ENCODE measurements at regions not wholly inside any gene's neighbourhood (a gene's known extent, or its start where the extent isn't known, plus 50 kb on each side); places are given as distances from the start of the nearest gene placed in this dataset.

DNA sequence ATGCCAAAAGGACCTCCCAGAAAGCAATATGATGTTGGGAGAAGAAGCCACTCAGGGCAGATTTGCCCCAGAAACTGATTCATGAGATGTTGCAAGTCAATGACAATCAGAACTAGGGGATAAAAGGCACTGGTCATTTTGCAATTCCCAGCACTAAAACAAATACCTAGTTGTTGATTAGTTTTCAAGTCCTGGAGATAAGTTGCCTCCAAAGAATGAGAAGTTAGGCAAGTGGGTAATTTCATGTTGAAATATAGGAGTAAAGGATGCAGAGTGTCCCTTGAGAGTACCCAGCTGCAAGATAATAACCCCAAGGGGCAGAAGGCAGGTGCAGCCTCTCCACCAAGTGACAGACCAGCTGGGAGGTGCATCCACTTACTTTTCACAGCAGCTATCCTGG, 363.6 kb downstream of the PBX1 start:
- H3K27ac ChIP-seq = no peak overlapping the region
- ChIA-PET POLR2A (no interaction called here), CTCF (interaction anchor here (1.3 kb wide), 1 partner anchor 135 kb away, joined by 4 read pairs; no protein-coding TSS in a partner anchor)
- H3K4me3 ChIP-seq = no peak overlapping the region
- no peak for FAIRE-seq
- no peaks in the 10 kb centered on the region for H3K9me3 ChIP-seq
- H3K4me1 ChIP-seq = no peaks in the 10 kb centered on the region
- DNase-seq (ENCODE audit: low read depth in 1 of 2, low spot score in 1 of 2) = no peak
- TF ChIP-seq RAD21 (conservative IDR thresholded peaks at IDR 0.05 in 1 of 2, IDR thresholded peaks at IDR 0.05 in 1 of 2) = no peak
- TF ChIP-seq, protein P1, sequence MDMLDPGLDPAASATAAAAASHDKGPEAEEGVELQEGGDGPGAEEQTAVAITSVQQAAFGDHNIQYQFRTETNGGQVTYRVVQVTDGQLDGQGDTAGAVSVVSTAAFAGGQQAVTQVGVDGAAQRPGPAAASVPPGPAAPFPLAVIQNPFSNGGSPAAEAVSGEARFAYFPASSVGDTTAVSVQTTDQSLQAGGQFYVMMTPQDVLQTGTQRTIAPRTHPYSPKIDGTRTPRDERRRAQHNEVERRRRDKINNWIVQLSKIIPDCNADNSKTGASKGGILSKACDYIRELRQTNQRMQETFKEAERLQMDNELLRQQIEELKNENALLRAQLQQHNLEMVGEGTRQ (IDR thresholded peaks at IDR 0.05) = no peak
- no peak for TF ChIP-seq FOSB (CRISPR knock-in tag; IDR thresholded peaks at IDR 0.05)
- TF ChIP-seq, protein P2, sequence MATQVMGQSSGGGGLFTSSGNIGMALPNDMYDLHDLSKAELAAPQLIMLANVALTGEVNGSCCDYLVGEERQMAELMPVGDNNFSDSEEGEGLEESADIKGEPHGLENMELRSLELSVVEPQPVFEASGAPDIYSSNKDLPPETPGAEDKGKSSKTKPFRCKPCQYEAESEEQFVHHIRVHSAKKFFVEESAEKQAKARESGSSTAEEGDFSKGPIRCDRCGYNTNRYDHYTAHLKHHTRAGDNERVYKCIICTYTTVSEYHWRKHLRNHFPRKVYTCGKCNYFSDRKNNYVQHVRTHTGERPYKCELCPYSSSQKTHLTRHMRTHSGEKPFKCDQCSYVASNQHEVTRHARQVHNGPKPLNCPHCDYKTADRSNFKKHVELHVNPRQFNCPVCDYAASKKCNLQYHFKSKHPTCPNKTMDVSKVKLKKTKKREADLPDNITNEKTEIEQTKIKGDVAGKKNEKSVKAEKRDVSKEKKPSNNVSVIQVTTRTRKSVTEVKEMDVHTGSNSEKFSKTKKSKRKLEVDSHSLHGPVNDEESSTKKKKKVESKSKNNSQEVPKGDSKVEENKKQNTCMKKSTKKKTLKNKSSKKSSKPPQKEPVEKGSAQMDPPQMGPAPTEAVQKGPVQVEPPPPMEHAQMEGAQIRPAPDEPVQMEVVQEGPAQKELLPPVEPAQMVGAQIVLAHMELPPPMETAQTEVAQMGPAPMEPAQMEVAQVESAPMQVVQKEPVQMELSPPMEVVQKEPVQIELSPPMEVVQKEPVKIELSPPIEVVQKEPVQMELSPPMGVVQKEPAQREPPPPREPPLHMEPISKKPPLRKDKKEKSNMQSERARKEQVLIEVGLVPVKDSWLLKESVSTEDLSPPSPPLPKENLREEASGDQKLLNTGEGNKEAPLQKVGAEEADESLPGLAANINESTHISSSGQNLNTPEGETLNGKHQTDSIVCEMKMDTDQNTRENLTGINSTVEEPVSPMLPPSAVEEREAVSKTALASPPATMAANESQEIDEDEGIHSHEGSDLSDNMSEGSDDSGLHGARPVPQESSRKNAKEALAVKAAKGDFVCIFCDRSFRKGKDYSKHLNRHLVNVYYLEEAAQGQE (IDR thresholded peaks at IDR 0.05) = no peak
- TF ChIP-seq RFX5 (IDR thresholded peaks at IDR 0.05) = no peak
- no peak for TF ChIP-seq KDM1A (IDR thresholded peaks at IDR 0.05; ENCODE audit: low read depth)
- no peak for TF ChIP-seq HOXA7 (CRISPR knock-in tag; IDR thresholded peaks at IDR 0.05)
- TF ChIP-seq SREBF2 (IDR thresholded peaks at IDR 0.05) = no peak
- TF ChIP-seq POLR2A (IDR thresholded peaks at IDR 0.05; ENCODE audit: low read length) = no peak
- no peak for TF ChIP-seq CBX8 (IDR thresholded peaks at IDR 0.05)
- TF ChIP-seq, protein P3, sequence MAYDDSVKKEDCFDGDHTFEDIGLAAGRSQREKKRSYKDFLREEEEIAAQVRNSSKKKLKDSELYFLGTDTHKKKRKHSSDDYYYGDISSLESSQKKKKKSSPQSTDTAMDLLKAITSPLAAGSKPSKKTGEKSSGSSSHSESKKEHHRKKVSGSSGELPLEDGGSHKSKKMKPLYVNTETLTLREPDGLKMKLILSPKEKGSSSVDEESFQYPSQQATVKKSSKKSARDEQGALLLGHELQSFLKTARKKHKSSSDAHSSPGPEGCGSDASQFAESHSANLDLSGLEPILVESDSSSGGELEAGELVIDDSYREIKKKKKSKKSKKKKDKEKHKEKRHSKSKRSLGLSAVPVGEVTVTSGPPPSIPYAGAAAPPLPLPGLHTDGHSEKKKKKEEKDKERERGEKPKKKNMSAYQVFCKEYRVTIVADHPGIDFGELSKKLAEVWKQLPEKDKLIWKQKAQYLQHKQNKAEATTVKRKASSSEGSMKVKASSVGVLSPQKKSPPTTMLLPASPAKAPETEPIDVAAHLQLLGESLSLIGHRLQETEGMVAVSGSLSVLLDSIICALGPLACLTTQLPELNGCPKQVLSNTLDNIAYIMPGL (CRISPR knock-in tag; IDR thresholded peaks at IDR 0.05; ENCODE audit: borderline replicate concordance) = no peak
- no peak for TF ChIP-seq CHD4 (IDR thresholded peaks at IDR 0.05; ENCODE audit: borderline replicate concordance)
- no peak for TF ChIP-seq JUN (IDR thresholded peaks at IDR 0.05)
- no peak for TF ChIP-seq NPAS2 (CRISPR knock-in tag; IDR thresholded peaks at IDR 0.05; ENCODE audit: borderline replicate concordance)
- H3K4me2 ChIP-seq = no peak overlapping the region
- ATAC-seq = no peak

DNA sequence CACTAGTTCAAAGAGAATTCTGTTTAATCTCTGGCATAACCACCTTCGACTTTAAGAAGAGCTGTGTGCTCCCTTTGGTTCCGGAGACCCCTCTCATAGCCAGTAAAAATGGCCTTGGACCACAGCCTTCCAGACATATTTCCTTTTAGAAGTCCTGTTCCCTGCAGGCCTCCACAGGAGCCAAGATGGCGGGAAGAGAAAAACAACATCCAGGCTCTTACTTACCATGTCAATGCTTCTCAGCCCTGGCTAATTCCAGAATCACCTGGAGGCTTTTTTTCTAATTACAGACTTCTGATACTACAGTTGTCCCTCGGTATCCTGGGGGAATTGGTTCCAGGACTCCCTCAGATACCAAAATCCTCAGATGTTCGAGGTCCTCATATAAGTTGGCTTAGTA, 362.5 kb downstream of the PBX1 start:
- POLR2A ChIA-PET = no interaction called here
- H3K4me1 ChIP-seq = no peaks in the 10 kb centered on the region
- no peak for ATAC-seq
- CTCF ChIA-PET = no interaction called here
- no peak overlapping the region for H3K4me3 ChIP-seq
- H3K27ac ChIP-seq = no peak overlapping the region
- TF ChIP-seq ZFP36 (IDR thresholded peaks at IDR 0.05; ENCODE audit: borderline replicate concordance, partially characterized antibody) = no peak
- no peak for TF ChIP-seq HOXB13 (CRISPR knock-in tag; IDR thresholded peaks at IDR 0.05; ENCODE audit: low read depth)
- no peak for TF ChIP-seq HDAC2 (IDR thresholded peaks at IDR 0.05)
- TF ChIP-seq POLR2AphosphoS2 (conservative IDR thresholded peaks at IDR 0.05; ENCODE audit: low read length) = no peak
- no peak for TF ChIP-seq SREBF2 (IDR thresholded peaks at IDR 0.05)
- no peak for DNase-seq (ENCODE audit: low read depth in 1 of 2, low spot score in 1 of 2)
- H3K9me3 ChIP-seq = no peaks in the 10 kb centered on the region
- H3K4me2 ChIP-seq = no peak overlapping the region
- FAIRE-seq = no peak
- 30% methylated on average over 5 of the region's 5 CpGs for WGBS (ENCODE audit: missing lambda C conversion rate)

DNA sequence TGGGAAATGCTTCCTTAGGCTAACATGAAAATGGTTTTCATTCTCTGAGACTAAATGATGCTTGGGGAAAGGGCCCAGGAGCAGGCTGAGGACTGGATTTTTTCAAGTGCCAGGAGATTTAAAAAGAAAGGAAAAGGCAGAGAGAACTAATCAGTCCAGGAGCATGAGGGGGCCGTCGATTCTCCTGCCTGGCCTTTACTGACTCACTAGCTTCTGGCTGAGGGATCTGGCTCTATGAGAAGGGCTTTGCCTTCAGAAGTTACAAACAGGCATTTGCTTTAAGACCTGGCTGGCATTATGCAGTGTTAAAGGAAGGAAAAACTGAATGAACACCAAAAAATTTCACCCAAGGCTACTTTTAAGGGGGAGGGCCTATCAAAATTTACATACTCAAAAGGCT, 359.2 kb downstream of the PBX1 start:
- FAIRE-seq (no peak), DNase-seq (ENCODE audit: low read depth in 1 of 2, low spot score in 1 of 2) (no peak), ATAC-seq (no peak)
- ChIA-PET CTCF (no interaction called here), POLR2A (no interaction called here)
- Histone ChIP-seq H3K9me3 (no peaks in the 10 kb centered on the region), H3K4me3 (no peak overlapping the region), H3K4me1 (no peaks in the 10 kb centered on the region), H3K4me2 (no peak overlapping the region), H3K27ac (no peak overlapping the region)
- 41% methylated on average over 2 of the region's 2 CpGs for WGBS (ENCODE audit: missing lambda C conversion rate)
- TF ChIP-seq RARB (CRISPR knock-in tag; IDR thresholded peaks at IDR 0.05) = no peak
- no peak for TF ChIP-seq BHLHE40 (IDR thresholded peaks at IDR 0.05; ENCODE audit: low read depth, low read length)
- no peak for TF ChIP-seq NPAS2 (CRISPR knock-in tag; IDR thresholded peaks at IDR 0.05; ENCODE audit: borderline replicate concordance)
- no peak for TF ChIP-seq SREBF2 (IDR thresholded peaks at IDR 0.05)
- TF ChIP-seq, protein P4, sequence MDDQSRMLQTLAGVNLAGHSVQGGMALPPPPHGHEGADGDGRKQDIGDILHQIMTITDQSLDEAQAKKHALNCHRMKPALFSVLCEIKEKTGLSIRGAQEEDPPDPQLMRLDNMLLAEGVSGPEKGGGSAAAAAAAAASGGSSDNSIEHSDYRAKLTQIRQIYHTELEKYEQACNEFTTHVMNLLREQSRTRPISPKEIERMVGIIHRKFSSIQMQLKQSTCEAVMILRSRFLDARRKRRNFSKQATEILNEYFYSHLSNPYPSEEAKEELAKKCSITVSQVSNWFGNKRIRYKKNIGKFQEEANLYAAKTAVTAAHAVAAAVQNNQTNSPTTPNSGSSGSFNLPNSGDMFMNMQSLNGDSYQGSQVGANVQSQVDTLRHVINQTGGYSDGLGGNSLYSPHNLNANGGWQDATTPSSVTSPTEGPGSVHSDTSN (IDR thresholded peaks at IDR 0.05) = no peak
- TF ChIP-seq CHD2 (IDR thresholded peaks at IDR 0.05; ENCODE audit: low read length, partially characterized antibody) = no peak
- no peak for TF ChIP-seq SMC3 (IDR thresholded peaks at IDR 0.05)
- no peak for TF ChIP-seq EHF (CRISPR knock-in tag; IDR thresholded peaks at IDR 0.05)
- no peak for TF ChIP-seq TFCP2L1 (CRISPR knock-in tag; IDR thresholded peaks at IDR 0.05)
- TF ChIP-seq PHF8 (IDR thresholded peaks at IDR 0.05; ENCODE audit: borderline replicate concordance, low read depth) = no peak
- no peak for TF ChIP-seq ZFP36 (IDR thresholded peaks at IDR 0.05; ENCODE audit: borderline replicate concordance, partially characterized antibody)
- TF ChIP-seq MAFK (IDR thresholded peaks at IDR 0.05; ENCODE audit: partially characterized antibody) = no peak
- TF ChIP-seq FOSL2 (IDR thresholded peaks at IDR 0.05) = no peak
- TF ChIP-seq FOSL2 (CRISPR knock-in tag; IDR thresholded peaks at IDR 0.05) = no peak
- TF ChIP-seq NFE2L2 (conservative IDR thresholded peaks at IDR 0.05; ENCODE audit: low read length) = no peak
